Stimulated activated CD8-positive, alpha-beta memory T cell treated with anti-CD3 and anti-CD28 coated beads, Interleukin-7, amount 100 ng/mL, for 24 hours (primary cell): ENCODE measurements at regions not wholly inside any gene's neighbourhood (a gene's known extent, or its start where the extent isn't known, plus 50 kb on each side); places are given as distances from the start of the nearest gene placed in this dataset.

Experiments used
- DNase-seq: peaks from one replicate; pipeline ENCODE4 v3.0.0-alpha.2; 2020; ENCODE audit warnings: low read depth

- DNase-seq, result no peak
Measured at GRCh38 chr5:155987265-155987810, 339.6 kb upstream of the SGCD start.

GRCh38 chr5:155989879-155990278 lies 337.1 kb upstream of the SGCD start:
- DNase-seq, result no peak

GRCh38 chr5:155996123-155996522 lies 330.8 kb upstream of the SGCD start:
- DNase-seq, result no peak

GRCh38 chr5:155998257-155998656 lies 328.7 kb upstream of the SGCD start:
- DNase-seq, result no peak

- no peak for DNase-seq
Measured at GRCh38 chr5:156000115-156000514, 326.8 kb upstream of the SGCD start.

DNA sequence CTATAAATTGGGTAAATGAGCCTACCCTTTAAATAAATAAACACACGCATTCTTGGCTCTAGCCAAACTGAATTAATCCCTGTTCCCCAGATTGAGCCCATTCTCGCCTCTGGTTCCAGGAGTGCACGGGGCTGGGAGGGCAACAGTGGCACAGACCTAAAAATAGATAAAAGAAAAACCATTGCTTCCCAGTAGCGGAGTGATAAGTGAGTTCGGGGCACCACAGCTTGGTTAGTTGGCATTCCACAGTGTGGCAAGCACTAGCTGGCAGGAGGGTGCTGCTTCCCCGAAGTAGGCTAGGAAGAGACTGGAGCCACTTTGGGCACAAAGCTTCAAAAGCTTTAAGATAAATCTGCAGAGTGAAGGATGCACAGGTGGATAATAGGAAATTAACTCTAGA lies 322.2 kb upstream of the SGCD start:
- no peak for DNase-seq

DNA sequence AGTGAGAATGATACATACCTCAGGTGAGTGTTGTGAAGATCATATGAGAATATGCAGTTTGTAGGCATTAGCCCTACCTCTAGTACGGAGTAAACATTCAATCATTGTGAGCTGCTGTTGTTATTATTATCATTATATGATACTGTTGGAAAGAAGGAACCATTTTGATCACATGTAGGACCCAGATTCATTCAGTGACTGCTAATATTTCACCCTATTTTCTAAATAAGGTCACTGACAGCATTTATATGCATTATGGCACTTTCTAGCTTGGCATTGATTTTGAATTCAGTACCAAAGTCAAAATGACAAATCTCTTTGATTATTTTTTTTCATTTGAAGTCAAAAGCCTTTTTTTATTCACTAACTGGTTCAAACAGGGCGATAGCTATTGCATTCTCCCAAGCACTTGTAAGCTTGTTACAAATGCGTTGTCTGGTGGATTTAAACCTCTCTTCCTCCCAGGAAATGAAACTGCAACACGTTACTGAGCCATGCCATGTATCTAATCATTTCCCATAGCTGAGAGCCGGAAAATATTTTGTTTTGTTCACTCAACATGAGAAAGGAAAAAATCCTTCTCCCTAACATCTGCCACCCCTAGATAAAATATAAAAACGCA lies 320.8 kb upstream of the SGCD start:
- DNase-seq, result no peak

GRCh38 chr5:156008844-156009243 lies 318.1 kb upstream of the SGCD start:
- no peak for DNase-seq

DNA sequence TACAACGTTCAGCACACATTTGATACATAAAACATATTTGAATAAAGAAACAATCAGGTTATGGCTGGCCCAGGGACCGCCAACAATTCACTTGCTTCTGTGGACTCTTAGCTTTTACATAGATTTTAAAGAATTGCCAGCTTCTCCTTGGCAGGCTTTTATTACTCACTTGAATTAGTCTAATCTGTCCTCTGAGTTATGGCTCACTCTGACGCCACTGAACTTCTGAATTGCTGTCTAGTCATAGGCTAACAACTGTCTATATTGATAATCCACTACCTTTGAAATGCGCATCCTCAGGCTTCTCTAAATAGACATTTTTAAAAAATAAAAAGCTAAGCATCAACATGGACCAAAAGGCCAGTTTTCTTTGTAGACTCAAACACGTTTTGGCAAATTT lies 317.4 kb upstream of the SGCD start:
- DNase-seq, result no peak

GRCh38 chr5:156015137-156015536 lies 311.8 kb upstream of the SGCD start:
- DNase-seq, result no peak

- no peak for DNase-seq
Measured at GRCh38 chr5:156019130-156019529, 307.8 kb upstream of the SGCD start.

DNA sequence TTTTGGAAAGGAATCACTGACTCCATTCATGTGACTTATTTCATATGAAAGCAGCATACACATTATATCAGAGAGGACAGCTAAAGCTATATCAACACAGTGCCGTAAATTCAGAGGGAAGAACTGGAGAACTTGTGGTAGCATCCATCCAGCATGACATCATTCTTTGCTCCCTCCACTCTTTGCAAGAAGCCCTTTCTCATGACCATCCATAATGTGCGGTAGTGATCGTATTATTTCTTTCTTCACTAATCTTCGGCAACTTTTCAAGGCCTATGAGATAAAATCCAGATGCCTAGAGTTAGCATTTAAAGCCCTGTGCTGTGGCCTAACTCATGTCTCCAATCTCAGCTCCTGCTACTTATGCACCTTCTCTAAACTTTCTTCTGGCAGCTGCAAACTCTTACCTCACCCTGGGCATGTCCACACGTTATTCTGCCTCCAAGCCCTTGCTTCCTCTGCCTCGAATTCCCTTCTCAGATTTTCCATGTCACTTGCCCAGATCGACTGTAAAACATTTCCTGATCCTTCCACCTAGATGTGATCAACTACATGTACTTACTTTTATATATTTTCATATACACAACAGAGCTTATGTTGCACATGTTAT lies 307.3 kb upstream of the SGCD start:
- DNase-seq, result no peak

DNA sequence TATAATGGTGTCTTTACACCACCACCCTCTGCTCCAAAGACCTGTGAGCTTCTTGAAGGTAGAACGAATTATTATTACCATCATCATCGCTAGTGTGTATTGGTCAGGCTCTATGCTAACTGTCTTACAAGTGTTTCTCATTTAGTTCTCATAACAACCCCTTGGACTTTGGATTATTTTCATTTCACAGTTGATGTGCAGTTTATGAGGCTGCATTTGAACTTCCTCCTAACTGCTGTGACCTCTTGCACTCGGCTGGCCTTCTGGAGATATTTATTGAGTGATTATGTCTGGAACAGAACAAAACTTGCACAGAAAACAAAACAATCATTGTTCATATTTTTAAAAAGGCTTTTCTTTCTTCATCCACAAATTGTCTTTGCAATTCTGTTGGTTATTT lies 306.3 kb upstream of the SGCD start:
- DNase-seq, result no peak

DNA sequence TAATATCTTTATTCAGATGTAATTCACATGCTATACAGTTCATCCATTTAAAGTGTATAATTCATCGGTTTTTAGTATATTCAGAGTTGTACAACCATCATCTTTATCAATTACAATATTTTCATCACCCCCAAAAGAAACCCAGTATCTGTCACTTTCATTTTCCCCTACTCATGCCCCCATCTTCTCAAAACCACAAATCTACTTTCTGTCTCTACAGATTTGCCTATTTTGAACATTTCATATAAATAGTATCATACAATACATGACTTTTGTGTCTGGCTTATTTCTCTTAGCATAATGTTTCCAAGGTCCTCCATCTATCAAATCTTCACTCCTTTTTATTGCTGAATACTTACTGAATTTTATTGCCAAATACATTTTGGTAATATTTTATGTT lies 305.1 kb upstream of the SGCD start:
- no peak for DNase-seq

- no peak for DNase-seq
Measured at GRCh38 chr5:156025656-156026055, 301.3 kb upstream of the SGCD start.

- DNase-seq, result no peak
Measured at GRCh38 chr5:156031181-156031580, 295.8 kb upstream of the SGCD start.

DNA sequence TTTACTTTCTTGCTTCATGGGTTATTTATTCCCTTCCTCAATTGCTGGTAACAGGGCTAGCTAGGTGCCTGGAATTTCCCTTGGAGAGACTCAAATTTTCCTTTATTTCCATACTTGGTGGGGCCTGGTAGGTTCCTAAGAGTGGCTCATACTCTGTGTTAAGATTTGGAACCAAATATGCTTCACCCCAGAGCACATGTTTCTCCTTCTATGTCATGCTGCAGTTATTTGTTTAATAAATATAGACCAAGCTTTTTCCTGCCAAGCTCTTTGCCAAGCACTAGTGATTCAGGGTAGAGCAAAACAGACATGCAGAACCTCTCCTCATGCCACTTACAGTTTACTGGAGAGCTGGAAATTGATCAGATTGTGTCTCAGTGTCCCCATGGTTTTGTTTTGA lies 290.3 kb upstream of the SGCD start:
- no peak for DNase-seq

GRCh38 chr5:156037151-156037909 lies 289.6 kb upstream of the SGCD start:
- no peak for DNase-seq

- no peak for DNase-seq
Measured at GRCh38 chr5:156042726-156043125, 284.2 kb upstream of the SGCD start.

- no peak for DNase-seq
Measured at GRCh38 chr5:156043351-156043750, 283.6 kb upstream of the SGCD start.

- no peak for DNase-seq
Measured at GRCh38 chr5:156051972-156052371, 275.0 kb upstream of the SGCD start.

DNA sequence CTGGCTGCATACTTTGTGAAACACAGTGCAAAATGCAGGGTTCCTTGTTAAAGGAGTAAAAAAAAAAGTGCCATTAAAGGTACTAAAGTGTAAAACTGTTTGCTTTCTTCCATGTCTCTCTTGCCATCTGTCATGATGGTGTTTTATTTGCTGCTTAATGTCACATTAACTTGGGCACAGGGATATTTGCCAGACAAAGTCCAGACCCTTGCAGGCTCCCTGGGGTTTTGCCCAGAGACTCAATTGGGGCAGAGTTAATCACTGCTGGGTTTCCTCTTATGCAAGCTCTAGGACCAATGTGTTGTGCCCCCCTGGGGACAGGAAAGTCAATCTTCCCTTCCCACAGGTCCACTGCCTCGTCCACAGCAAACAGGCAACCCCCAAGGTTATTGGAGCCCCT lies 274.3 kb upstream of the SGCD start:
- DNase-seq, result no peak

GRCh38 chr5:156053056-156053455 lies 273.9 kb upstream of the SGCD start:
- DNase-seq, result no peak
